Frontal cortex (tissue), 3 donors: ENCODE measurements at regions not wholly inside any gene's neighbourhood (a gene's known extent, or its start where the extent isn't known, plus 50 kb on each side); places are given as distances from the start of the nearest gene placed in this dataset.

Source experiments
- DNase-seq, 2 donors: peaks; one replicate each; pipeline ENCODE4 v3.0.0; 2012; ENCODE audit warnings: low spot score in 2 of 2
- FAIRE-seq: peaks from 2 replicates; lab custom pipeline; 2012; peaks lifted over from hg19 to GRCh38; lab: Jason Lieb, UNC
- donor health status: control.
- donor health status: control.
- donor health status: control.

GRCh38 chr2:74735009-74735408 lies 81.0 kb downstream of the SEMA4F start:
- no peak for FAIRE-seq
- DNase-seq, result no peak

GRCh38 chr2:74735564-74735963 lies 81.5 kb downstream of the SEMA4F start:
- no peak for DNase-seq
- no peak for FAIRE-seq

- FAIRE-seq, result no peak
Observed at GRCh38 chr2:74736589-74736988, 82.5 kb downstream of the SEMA4F start.

GRCh38 chr2:74738586-74738985 lies 84.5 kb downstream of the SEMA4F start:
- no peak for FAIRE-seq
- DNase-seq, result no peak

More at GRCh38 chr2:74736589-74736988, 82.5 kb downstream of the SEMA4F start:
- DNase-seq, result no peak

- FAIRE-seq (no peak), DNase-seq (no peak)
Observed at GRCh38 chr2:74739129-74739528, 85.1 kb downstream of the SEMA4F start.

GRCh38 chr2:74739733-74740241 lies 85.7 kb downstream of the SEMA4F start:
- no peak for DNase-seq
- FAIRE-seq, result no peak

- FAIRE-seq, result no peak
Observed at GRCh38 chr2:74740395-74740740, 86.3 kb downstream of the SEMA4F start.

GRCh38 chr2:74740741-74741431 lies 86.8 kb downstream of the SEMA4F start:
- FAIRE-seq (no peak), DNase-seq (no peak)

More at GRCh38 chr2:74740395-74740740, 86.3 kb downstream of the SEMA4F start:
- no peak for DNase-seq

- FAIRE-seq, result no peak
Observed at GRCh38 chr2:74741629-74742028, 87.6 kb downstream of the SEMA4F start.

GRCh38 chr2:74742471-74742870 lies 88.4 kb downstream of the SEMA4F start:
- DNase-seq (no peak), FAIRE-seq (no peak)

More at GRCh38 chr2:74741629-74742028, 87.6 kb downstream of the SEMA4F start:
- DNase-seq, result no peak

- FAIRE-seq (no peak), DNase-seq (no peak)
Observed at GRCh38 chr2:74743039-74743438, 89.0 kb downstream of the SEMA4F start.

- DNase-seq (no peak), FAIRE-seq (no peak)
Observed at GRCh38 chr2:74743778-74744177, 89.7 kb downstream of the SEMA4F start.

- DNase-seq (no peak), FAIRE-seq (no peak)
Observed at GRCh38 chr2:74744731-74745515, 89.0 kb upstream of the HK2 start.

GRCh38 chr2:74745766-74746165 lies 88.2 kb upstream of the HK2 start:
- DNase-seq (no peak), FAIRE-seq (no peak)

- FAIRE-seq (no peak), DNase-seq (no peak)
Observed at GRCh38 chr2:74746480-74746879, 87.4 kb upstream of the HK2 start.

- DNase-seq (no peak), FAIRE-seq (no peak)
Observed at GRCh38 chr2:74747411-74748080, 86.4 kb upstream of the HK2 start.

- FAIRE-seq, result no peak
- no peak for DNase-seq
Observed at GRCh38 chr2:74748665-74749064, 85.3 kb upstream of the HK2 start.

GRCh38 chr2:74749432-74749831 lies 84.5 kb upstream of the HK2 start:
- DNase-seq (no peak), FAIRE-seq (no peak)

- FAIRE-seq (no peak), DNase-seq (no peak)
Observed at GRCh38 chr2:74751981-74752851, 81.7 kb upstream of the HK2 start.

- FAIRE-seq (no peak), DNase-seq (no peak)
Observed at GRCh38 chr2:74755386-74755785, 78.5 kb upstream of the HK2 start.
